ENCODE measurements at regions not wholly inside any gene's neighbourhood (a gene's known extent, or its start where the extent isn't known, plus 50 kb on each side); places are given as distances from the start of the nearest gene placed in this dataset.

GRCh38 chr9:99718631-99719030, 103.1 kb upstream of the NR4A3 start:
- no peak for TF ChIP-seq CTCF (conservative IDR thresholded peaks at IDR 0.05 in 1 of 2, IDR thresholded peaks at IDR 0.05 in 1 of 2; ENCODE audit: extremely low read depth in 1 of 2, insufficient read depth in 1 of 2, low read depth in 1 of 2, low read length in 2 of 2)
- TF ChIP-seq EZH2 (IDR thresholded peaks at IDR 0.05; ENCODE audit: borderline replicate concordance, low read length) = no peak
